ENCODE measurements at regions not wholly inside any gene's neighbourhood (a gene's known extent, or its start where the extent isn't known, plus 50 kb on each side); places are given as distances from the start of the nearest gene placed in this dataset.

DNA sequence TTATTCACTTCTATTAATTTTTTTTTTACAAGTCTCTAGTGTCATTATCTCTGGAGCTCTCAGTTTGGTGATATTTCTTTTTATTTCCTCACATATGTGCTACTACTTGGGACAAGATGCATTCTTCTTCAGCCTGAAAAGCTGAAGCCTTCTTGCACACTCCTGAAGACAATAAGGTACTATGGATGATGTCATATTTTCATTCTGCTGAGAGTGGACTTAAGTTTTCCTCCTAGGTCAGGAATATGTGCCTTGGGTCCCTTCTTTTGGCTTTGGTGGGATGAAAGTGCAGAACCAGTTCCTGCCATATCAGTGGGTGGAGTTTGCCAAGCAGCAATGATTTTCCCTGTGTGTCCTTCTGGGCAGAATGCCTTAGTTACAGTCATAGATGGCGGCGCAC lies 188.7 kb upstream of the EYA4 start:
- TF ChIP-seq CTCF (IDR thresholded peaks at IDR 0.05; ENCODE audit: insufficient read depth, low read length) (no peak), GABPA (IDR thresholded peaks at IDR 0.05; ENCODE audit: low read depth) (no peak), REST (IDR thresholded peaks at IDR 0.05; ENCODE audit: insufficient replicate concordance, low read depth) (no peak)

All from HL-60 (cell line).